GM12874 (cell line): ENCODE measurements at regions not wholly inside any gene's neighbourhood (a gene's known extent, or its start where the extent isn't known, plus 50 kb on each side); places are given as distances from the start of the nearest gene placed in this dataset.

Source experiments
- CTCF ChIP-seq: IDR thresholded peaks from 2 replicates; pipeline ENCODE4 v1.5.1; 2011; ENCODE audit warnings: low read depth, mild to moderate bottlenecking, control low read depth, low read length, moderate library complexity; ENCODE audit not compliant: insufficient read depth

GRCh38 chr16:66166490-66166889 is 200.0 kb upstream of the CDH5 start:
- no peak for TF ChIP-seq CTCF

GRCh38 chr16:66165879-66166278 is 200.6 kb upstream of the CDH5 start:
- TF ChIP-seq CTCF, result no peak

- no peak for TF ChIP-seq CTCF
These were observed 201.8 kb upstream of the CDH5 start for GRCh38 chr16:66164581-66165247.

GRCh38 chr16:66162821-66163220 is 203.7 kb upstream of the CDH5 start:
- TF ChIP-seq CTCF, result no peak

- no peak for TF ChIP-seq CTCF
These were observed 204.5 kb upstream of the CDH5 start for GRCh38 chr16:66161942-66162341.

GRCh38 chr16:66161269-66161668 is 205.2 kb upstream of the CDH5 start:
- TF ChIP-seq CTCF, result no peak

GRCh38 chr16:66159987-66160386 is 206.5 kb upstream of the CDH5 start:
- no peak for TF ChIP-seq CTCF

- no peak for TF ChIP-seq CTCF
These were observed 210.0 kb upstream of the CDH5 start for GRCh38 chr16:66156538-66156937.
